Muscle of leg (tissue), 3 donors: ENCODE measurements at regions not wholly inside any gene's neighbourhood (a gene's known extent, or its start where the extent isn't known, plus 50 kb on each side); places are given as distances from the start of the nearest gene placed in this dataset.
"Not testable (repeated sequence)": the region's sequence is repeated elsewhere in the genome, so short reads cannot be mapped to it uniquely, and the experiment has no call there.

Source experiments
- DNase-seq: peaks from one replicate; pipeline ENCODE4 v3.0.0; 2013
- H3K27ac ChIP-seq: one replicate; pipeline ENCODE4 v1.5.1; 2013; ENCODE audit warnings: mild to moderate bottlenecking, low read length, control low read depth
- H3K27me3 ChIP-seq: one replicate; pipeline ENCODE4 v1.6.1; 2013; ENCODE audit warnings: low read length; ENCODE audit not compliant: control insufficient read depth, insufficient read depth
- H3K36me3 ChIP-seq: one replicate; pipeline ENCODE4 v1.6.1; 2013; ENCODE audit warnings: low read length; ENCODE audit not compliant: control insufficient read depth, insufficient read depth
- H3K4me1 ChIP-seq: one replicate; pipeline ENCODE4 v1.6.1; 2013; ENCODE audit warnings: low read length; ENCODE audit not compliant: control insufficient read depth, insufficient read depth
- H3K4me3 ChIP-seq: one replicate; pipeline ENCODE4 v1.5.1; 2013; ENCODE audit warnings: low read length, control low read depth
- H3K9me3 ChIP-seq: replicated peaks from 2 replicates; pipeline ENCODE4 v1.6.1; 2013; ENCODE audit warnings: low read depth, low read length; ENCODE audit not compliant: control insufficient read depth
- WGBS: methylation state at CpG from one replicate; pipeline ENCODE4 v1.1.5; 2013; ENCODE audit warnings: missing lambda C conversion rate; ENCODE audit not compliant: insufficient coverage; 5-methylcytosine and 5-hydroxymethylcytosine counted together

DNA sequence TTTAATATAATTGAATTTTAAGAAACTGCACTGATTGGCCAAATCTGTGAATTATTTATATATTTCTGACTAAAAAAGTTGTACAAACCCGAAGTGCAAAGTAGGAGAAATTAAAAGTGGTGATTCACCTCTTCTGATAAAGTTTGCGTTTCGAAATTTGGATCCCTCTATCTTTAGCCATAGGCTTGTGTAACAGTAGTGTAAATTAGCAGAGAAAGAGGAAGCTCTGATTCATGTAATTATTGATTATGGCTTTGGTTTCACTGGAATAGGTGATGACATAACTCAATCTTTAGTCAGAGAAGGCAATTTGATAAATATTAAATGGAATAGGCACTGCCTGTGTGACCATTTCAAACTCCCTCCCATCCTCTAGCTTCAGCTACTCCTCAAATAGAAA, 717.8 kb upstream of the PCDH7 start:
- H3K36me3 ChIP-seq, result no peaks in the 10 kb centered on the region
- no CpG with 5 or more reads among the region's 3 CpGs for WGBS
- no peaks in the 10 kb centered on the region for H3K4me1 ChIP-seq
- H3K9me3 ChIP-seq, result no peaks in the 10 kb centered on the region
- H3K27ac ChIP-seq, result no peak overlapping the region
- no peaks in the 10 kb centered on the region for H3K27me3 ChIP-seq
- no peak overlapping the region for H3K4me3 ChIP-seq
- no peak for DNase-seq

DNA sequence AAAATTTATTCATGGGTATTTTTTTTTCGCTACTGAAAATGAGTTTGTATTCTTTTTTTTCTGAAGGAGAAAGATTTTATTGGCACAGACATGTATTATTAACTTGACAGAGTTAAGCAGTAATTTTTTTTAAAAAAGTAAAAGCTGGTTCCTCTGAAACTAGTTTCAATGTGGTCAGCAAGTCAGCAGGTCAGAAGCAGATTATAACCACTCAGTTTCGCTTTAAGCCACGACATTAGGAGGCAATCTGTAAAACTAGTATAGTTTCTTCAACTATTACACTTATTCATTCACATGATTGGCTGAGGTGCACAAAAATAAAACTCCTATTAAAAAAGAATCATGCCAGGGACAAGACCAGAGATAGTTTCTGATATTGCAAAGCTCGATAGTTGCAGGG, 714.2 kb upstream of the PCDH7 start:
- H3K9me3 ChIP-seq, result no peaks in the 10 kb centered on the region
- H3K27ac ChIP-seq, result no peak overlapping the region
- H3K27me3 ChIP-seq, result no peaks in the 10 kb centered on the region
- no peaks in the 10 kb centered on the region for H3K4me1 ChIP-seq
- no peak overlapping the region for H3K4me3 ChIP-seq
- no peak for DNase-seq
- WGBS, result no CpG with 5 or more reads among the region's 4 CpGs
- H3K36me3 ChIP-seq, result no peaks in the 10 kb centered on the region

DNA sequence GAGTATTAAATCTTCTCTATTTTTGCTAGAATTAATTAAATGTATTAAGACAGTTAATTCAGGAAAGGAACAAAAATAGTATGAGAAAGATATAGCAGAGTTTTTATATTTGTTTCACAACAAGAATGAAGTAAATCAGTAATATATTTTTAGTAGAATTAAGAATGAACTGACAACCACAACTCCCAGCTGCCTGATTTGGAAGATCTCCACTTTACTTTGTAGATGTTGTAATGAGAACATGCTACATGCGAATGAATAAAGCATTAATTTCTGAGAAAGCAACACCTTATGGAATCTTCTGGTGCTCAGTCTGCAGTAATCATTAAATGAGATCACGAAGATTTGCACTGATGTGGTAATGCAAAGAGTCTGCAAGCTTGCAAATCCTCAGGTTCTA, 695.6 kb upstream of the PCDH7 start:
- Histone ChIP-seq H3K4me1 (no peaks in the 10 kb centered on the region), H3K27ac (no peak overlapping the region), H3K36me3 (no peaks in the 10 kb centered on the region), H3K4me3 (no peak overlapping the region), H3K27me3 (no peaks in the 10 kb centered on the region), H3K9me3 (no peaks in the 10 kb centered on the region)
- no peak for DNase-seq
- WGBS, result 100% methylated on average over 1 of the region's 2 CpGs

DNA sequence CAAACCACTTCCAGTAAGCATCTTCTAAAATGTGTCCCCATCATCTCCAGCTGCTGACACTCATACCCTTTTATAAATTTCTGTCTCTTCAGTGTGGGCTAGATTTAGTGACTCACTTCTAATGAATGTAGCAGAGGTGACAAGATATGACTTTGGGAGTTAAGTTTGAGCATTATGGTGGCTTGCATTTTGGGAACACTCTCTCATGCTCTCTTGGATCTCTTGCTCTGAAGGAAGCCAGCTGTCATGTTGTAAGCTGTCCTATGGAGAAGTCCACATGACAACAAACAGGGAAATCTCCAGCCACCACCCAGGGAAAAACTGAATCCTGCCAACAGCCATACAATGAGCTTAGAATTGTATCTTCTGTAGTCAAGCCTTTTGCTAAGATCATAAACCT, 691.3 kb upstream of the PCDH7 start:
- Histone ChIP-seq H3K27ac (no peak overlapping the region), H3K27me3 (no peaks in the 10 kb centered on the region), H3K4me1 (no peaks in the 10 kb centered on the region), H3K4me3 (no peak overlapping the region), H3K9me3 (no peaks in the 10 kb centered on the region), H3K36me3 (no peaks in the 10 kb centered on the region)
- DNase-seq, result peak; percentile 5

DNA sequence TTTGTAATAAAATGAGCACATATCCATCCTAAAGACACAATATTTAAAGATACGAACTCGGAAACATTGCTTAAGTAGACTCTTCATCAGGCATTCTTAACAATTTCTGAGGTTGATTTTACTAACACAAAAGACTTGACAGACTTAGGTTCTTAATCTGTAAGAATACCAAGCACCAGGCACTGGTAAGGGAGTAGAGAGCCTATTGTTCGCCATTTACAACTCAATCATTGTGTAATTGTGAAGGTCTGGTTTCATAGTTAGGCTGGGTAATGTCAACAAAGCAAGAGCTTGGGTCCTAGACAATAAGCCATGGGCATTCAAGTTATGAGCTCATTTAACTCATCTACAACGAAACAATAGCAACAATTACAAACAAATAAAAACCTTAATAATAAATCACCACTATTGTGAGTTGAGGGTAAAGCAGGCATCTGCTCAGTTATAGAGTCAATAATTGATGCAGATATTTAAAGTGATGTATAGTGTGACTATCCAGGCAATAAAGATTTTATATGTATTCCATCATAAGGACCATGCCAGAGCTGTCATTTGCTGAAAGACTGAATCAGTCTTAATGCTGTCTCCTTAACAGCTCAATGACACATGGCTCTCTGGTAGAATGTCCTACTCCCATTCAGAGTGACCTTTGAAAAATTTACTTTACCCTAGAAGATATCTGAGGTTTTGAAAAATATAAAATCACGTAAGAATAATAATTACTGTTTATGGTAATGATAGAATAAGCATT, 664.0 kb upstream of the PCDH7 start:
- H3K9me3 ChIP-seq, result no peaks in the 10 kb centered on the region
- no CpG with 5 or more reads among the region's 5 CpGs for WGBS
- DNase-seq, result no peak

DNA sequence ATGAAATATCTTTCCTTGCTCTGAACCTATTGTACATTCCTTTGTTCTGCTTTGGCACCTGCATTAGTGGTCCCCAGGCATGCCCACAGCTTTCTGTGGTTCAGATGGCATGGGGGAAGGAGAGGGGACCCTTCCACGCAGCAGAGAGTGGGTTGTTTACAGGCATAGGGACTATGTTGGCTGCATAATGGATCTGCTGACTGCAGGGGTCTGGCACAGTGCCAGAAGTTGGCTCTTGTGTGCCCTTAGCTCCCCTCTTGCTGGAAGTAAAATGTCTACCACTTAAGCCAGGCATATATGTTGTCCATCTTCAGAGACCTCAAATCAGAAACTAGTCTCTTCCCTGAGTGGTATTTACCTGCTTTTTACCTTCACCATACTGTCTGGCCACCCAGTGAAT, 651.9 kb upstream of the PCDH7 start:
- DNase-seq, result peak; percentile 4

More for the DNA sequence above, 664.0 kb upstream of the PCDH7 start:
- no peaks in the 10 kb centered on the region for H3K4me1 ChIP-seq
- no peaks in the 10 kb centered on the region for H3K27me3 ChIP-seq
- no peak overlapping the region for H3K27ac ChIP-seq
- H3K4me3 ChIP-seq, result no peak overlapping the region
- no peaks in the 10 kb centered on the region for H3K36me3 ChIP-seq

DNA sequence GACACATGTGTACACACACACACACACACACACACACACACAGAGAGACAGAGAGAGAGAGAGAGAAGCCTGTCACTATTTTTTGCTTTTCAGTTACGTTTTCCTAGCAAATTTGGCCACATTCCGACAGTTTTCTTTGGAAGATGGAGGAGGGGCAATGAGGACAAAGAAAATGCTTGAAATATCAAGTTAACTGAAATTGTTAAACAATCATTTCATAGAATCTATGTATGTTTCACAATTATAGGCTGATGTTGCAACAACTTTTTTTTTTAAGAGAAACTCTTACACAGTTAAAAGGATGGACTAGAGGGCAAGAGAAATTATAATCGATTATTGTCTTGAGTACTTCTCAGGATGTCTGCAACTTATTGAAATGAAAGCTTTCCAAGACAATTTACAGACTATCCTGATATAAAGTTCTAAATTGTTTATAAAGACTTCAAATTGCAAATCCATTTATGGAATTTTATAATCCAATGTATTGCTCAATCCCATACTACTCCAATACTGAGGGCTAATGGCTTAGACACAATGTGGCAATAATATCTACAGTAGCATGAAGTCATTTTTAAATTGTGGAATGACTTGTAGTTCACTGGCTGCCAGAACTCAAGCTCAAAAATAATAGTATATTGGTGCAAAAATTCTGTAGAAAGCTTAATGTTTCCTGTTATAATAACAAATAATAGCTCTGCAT, 647.0 kb upstream of the PCDH7 start:
- Histone ChIP-seq H3K36me3 (no peaks in the 10 kb centered on the region), H3K4me1 (no peaks in the 10 kb centered on the region), H3K9me3 (no peaks in the 10 kb centered on the region), H3K27ac (no peak overlapping the region), H3K27me3 (no peaks in the 10 kb centered on the region), H3K4me3 (no peak overlapping the region)
- WGBS, result no CpG with 5 or more reads among the region's 3 CpGs
- peak; percentile 3 for DNase-seq

More for the DNA sequence above, 651.9 kb upstream of the PCDH7 start:
- H3K4me1 ChIP-seq, result no peaks in the 10 kb centered on the region
- 86% methylated on average over 1 of the region's 1 CpG for WGBS
- H3K4me3 ChIP-seq, result no peak overlapping the region
- H3K27ac ChIP-seq, result no peak overlapping the region
- H3K27me3 ChIP-seq, result no peaks in the 10 kb centered on the region
- no peaks in the 10 kb centered on the region for H3K9me3 ChIP-seq
- H3K36me3 ChIP-seq, result no peaks in the 10 kb centered on the region

DNA sequence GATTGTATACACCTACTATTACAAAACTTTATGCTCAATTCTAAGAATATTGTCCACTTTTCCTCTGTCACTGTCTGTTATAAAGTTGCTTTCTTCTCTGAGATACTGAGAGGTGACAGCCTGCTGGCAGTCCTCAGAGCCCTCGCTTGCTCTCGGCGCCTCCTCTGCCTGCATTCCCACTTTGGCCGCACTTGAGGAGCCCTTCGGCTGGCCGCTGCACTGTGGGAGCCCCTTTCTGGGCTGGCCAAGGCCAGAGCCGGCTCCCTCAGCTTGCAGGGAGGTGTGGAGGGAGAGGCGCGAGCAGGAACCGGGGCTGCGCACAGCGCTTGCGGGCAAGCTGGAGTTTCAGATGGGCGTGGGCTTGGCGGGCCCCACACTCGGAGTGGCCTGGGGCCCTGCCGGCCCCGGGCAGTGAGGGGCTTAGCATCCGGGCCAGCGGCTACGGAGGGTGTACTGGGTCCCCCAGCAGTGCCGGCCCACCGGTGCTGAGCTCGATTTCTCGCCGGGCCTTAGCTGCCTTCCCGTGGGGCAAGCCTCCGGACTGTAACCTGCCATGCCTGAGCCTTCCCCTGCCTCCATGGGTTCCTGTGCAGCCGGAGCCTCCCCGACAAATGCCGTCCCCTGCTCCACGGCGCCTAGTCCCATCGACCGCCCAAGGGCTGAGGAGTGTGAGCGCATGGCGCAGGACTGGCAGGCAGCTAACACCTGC, 627.6 kb upstream of the PCDH7 start:
- DNase-seq, H3K4me1 ChIP-seq, H3K27ac ChIP-seq, H3K27me3 ChIP-seq, H3K36me3 ChIP-seq, H3K9me3 ChIP-seq, H3K4me3 ChIP-seq: not testable (repeated sequence)
- WGBS, result 97% methylated on average over 30 of the region's 37 CpGs

DNA sequence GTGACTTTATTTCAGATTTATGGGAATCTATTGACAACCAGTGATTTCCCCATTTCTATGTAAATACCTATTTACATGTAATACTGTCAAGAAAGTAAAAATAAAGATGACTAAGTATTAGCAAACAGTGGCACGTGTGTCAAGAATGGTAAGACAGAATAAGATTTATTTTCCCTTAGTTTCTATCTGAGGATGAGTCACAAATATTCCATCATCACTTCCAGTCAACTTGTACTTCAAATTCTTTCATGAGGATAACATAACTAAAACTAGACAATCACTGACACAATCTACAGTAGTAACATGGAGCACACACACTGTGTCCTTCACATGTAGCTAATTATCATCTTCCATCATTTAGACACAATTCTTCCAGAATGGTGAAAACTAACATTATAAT, 625.3 kb upstream of the PCDH7 start:
- H3K4me3 ChIP-seq, result no peak overlapping the region
- H3K36me3 ChIP-seq, result no peaks in the 10 kb centered on the region
- no CpG with 5 or more reads among the region's 1 CpG for WGBS
- no peaks in the 10 kb centered on the region for H3K9me3 ChIP-seq
- DNase-seq, result no peak
- no peak overlapping the region for H3K27ac ChIP-seq
- H3K4me1 ChIP-seq, result no peaks in the 10 kb centered on the region
- H3K27me3 ChIP-seq, result no peaks in the 10 kb centered on the region

DNA sequence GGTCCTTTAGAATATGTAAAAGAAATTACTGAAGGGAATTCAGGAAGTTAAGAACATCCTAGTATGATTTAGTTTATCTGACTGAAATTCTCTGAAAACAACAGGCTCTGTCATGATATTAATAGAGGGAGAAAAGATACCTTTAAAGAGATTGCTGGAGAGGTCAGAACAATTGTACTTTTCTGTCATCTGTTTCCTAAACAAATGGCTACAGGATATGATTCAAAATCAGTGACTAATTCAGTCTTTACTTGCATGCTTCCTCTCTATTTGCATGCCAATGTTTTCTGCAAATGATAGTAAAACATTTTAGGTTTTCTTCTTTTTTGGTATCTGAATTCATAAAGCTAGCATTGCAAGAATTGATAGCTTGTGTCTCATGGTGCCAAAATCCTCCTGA, 616.7 kb upstream of the PCDH7 start:
- Histone ChIP-seq H3K4me3 (no peak overlapping the region), H3K36me3 (no peaks in the 10 kb centered on the region), H3K4me1 (no peaks in the 10 kb centered on the region), H3K27me3 (no peaks in the 10 kb centered on the region), H3K27ac (no peak overlapping the region), H3K9me3 (no peaks in the 10 kb centered on the region)
- DNase-seq, result no peak
